ENCODE measurements at regions not wholly inside any gene's neighbourhood (a gene's known extent, or its start where the extent isn't known, plus 50 kb on each side); places are given as distances from the start of the nearest gene placed in this dataset.

DNA sequence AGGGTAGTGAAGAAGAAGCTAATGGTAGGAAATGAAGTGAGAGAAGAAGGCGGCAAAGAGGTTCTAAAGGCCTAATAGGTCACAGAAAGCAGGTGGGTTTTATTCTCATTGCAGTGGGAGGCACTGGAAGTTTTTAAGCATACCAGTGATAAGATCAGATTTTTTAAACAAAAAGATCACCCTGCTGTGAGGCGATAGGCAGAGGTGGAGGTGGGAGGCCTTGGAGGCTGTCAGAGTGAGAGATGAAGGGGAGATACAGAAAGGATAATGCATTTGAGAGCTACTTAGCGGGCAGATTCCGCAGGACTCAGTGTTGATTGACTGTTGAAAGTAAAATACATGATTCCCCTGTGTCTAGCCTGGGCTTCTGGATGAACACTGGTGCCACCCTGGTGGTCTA, 116.7 kb upstream of the FRY start:
- H3K4me1 ChIP-seq (ENCODE audit: insufficient read depth), result peaks cover 5% of the 10 kb centered on the region; the same call in 1 of the 2 replicates
- no peak overlapping the region for H3K4me3 Mint-ChIP-seq
- H3K4me3 ChIP-seq, result no peak overlapping the region
- no peaks in the 10 kb centered on the region; the same call in 2 of the 3 replicates for H3K9me3 Mint-ChIP-seq
- no peak overlapping the region for H3K27ac ChIP-seq (ENCODE audit: low read depth)
- no peak overlapping the region for H3K4me2 ChIP-seq
- H3K36me3 ChIP-seq (ENCODE audit: insufficient read depth), result no peaks in the 10 kb centered on the region
- no peaks in the 10 kb centered on the region for H3K9me2 ChIP-seq (ENCODE audit: insufficient read depth)
- H3K27ac Mint-ChIP-seq, result no peak overlapping the region
- H3K27me3 ChIP-seq (ENCODE audit: insufficient read depth), result no peaks in the 10 kb centered on the region
- no peaks in the 10 kb centered on the region for H3K27me3 Mint-ChIP-seq (ENCODE audit: insufficient read depth, low read depth, poor library complexity)
- H3K4me1 Mint-ChIP-seq, result peaks cover 5% of the 10 kb centered on the region
- no peaks in the 10 kb centered on the region for H3K79me2 ChIP-seq (replicated peaks; ENCODE audit: insufficient read depth)
- H3K36me3 Mint-ChIP-seq (ENCODE audit: low read depth), result no peaks in the 10 kb centered on the region
- no peak overlapping the region for H2AFZ ChIP-seq
- TF ChIP-seq EZH2 (IDR thresholded peaks at IDR 0.05; ENCODE audit: low read depth, unreplicated experiment) (no peak), ZNF331 (CRISPR knock-in tag; IDR thresholded peaks at IDR 0.05; ENCODE audit: low read depth) (no peak), ZNF114 (CRISPR knock-in tag; IDR thresholded peaks at IDR 0.05) (no peak), POLR2AphosphoS5 (IDR thresholded peaks at IDR 0.05; ENCODE audit: low read depth) (no peak)
- TF ChIP-seq, protein P1, sequence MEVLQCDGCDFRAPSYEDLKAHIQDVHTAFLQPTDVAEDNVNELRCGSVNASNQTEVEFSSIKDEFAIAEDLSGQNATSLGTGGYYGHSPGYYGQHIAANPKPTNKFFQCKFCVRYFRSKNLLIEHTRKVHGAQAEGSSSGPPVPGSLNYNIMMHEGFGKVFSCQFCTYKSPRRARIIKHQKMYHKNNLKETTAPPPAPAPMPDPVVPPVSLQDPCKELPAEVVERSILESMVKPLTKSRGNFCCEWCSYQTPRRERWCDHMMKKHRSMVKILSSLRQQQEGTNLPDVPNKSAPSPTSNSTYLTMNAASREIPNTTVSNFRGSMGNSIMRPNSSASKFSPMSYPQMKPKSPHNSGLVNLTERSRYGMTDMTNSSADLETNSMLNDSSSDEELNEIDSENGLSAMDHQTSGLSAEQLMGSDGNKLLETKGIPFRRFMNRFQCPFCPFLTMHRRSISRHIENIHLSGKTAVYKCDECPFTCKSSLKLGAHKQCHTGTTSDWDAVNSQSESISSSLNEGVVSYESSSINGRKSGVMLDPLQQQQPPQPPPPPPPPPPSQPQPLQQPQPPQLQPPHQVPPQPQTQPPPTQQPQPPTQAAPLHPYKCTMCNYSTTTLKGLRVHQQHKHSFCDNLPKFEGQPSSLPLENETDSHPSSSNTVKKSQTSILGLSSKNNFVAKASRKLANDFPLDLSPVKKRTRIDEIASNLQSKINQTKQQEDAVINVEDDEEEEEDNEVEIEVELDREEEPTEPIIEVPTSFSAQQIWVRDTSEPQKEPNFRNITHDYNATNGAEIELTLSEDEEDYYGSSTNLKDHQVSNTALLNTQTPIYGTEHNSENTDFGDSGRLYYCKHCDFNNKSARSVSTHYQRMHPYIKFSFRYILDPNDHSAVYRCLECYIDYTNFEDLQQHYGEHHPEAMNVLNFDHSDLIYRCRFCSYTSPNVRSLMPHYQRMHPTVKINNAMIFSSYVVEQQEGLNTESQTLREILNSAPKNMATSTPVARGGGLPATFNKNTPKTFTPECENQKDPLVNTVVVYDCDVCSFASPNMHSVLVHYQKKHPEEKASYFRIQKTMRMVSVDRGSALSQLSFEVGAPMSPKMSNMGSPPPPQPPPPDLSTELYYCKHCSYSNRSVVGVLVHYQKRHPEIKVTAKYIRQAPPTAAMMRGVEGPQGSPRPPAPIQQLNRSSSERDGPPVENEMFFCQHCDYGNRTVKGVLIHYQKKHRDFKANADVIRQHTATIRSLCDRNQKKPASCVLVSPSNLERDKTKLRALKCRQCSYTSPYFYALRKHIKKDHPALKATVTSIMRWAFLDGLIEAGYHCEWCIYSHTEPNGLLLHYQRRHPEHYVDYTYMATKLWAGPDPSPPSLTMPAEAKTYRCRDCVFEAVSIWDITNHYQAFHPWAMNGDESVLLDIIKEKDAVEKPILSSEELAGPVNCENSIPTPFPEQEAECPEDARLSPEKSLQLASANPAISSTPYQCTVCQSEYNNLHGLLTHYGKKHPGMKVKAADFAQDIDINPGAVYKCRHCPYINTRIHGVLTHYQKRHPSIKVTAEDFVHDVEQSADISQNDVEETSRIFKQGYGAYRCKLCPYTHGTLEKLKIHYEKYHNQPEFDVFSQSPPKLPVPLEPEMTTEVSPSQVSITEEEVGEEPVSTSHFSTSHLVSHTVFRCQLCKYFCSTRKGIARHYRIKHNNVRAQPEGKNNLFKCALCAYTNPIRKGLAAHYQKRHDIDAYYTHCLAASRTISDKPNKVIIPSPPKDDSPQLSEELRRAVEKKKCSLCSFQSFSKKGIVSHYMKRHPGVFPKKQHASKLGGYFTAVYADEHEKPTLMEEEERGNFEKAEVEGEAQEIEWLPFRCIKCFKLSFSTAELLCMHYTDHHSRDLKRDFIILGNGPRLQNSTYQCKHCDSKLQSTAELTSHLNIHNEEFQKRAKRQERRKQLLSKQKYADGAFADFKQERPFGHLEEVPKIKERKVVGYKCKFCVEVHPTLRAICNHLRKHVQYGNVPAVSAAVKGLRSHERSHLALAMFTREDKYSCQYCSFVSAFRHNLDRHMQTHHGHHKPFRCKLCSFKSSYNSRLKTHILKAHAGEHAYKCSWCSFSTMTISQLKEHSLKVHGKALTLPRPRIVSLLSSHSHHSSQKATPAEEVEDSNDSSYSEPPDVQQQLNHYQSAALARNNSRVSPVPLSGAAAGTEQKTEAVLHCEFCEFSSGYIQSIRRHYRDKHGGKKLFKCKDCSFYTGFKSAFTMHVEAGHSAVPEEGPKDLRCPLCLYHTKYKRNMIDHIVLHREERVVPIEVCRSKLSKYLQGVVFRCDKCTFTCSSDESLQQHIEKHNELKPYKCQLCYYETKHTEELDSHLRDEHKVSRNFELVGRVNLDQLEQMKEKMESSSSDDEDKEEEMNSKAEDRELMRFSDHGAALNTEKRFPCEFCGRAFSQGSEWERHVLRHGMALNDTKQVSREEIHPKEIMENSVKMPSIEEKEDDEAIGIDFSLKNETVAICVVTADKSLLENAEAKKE (CRISPR knock-in tag; IDR thresholded peaks at IDR 0.05), result no peak
- DNase-seq (ENCODE audit: low spot score), result no peak
- H4K20me1 ChIP-seq (replicated peaks; ENCODE audit: insufficient read depth), result no peaks in the 10 kb centered on the region
- no peak; the same call in 2 of the 3 replicates for ATAC-seq
- no peaks in the 10 kb centered on the region for H3F3A ChIP-seq (replicated peaks; ENCODE audit: low read depth)

- Histone ChIP-seq H3K79me2 (replicated peaks; ENCODE audit: insufficient read depth) (no peaks in the 10 kb centered on the region), H2AFZ (no peak overlapping the region), H4K20me1 (replicated peaks; ENCODE audit: insufficient read depth) (no peaks in the 10 kb centered on the region), H3F3A (replicated peaks; ENCODE audit: low read depth) (no peaks in the 10 kb centered on the region), H3K9me2 (ENCODE audit: insufficient read depth) (no peaks in the 10 kb centered on the region), H3K36me3 (ENCODE audit: insufficient read depth) (no peaks in the 10 kb centered on the region), H3K27me3 (ENCODE audit: insufficient read depth) (no peaks in the 10 kb centered on the region), H3K4me3 (no peak overlapping the region), H3K4me2 (no peak overlapping the region), H3K4me1 (ENCODE audit: insufficient read depth) (peaks cover 12% of the 10 kb centered on the region), H3K27ac (ENCODE audit: low read depth) (no peak overlapping the region)
- H3K4me3 Mint-ChIP-seq, result no peak overlapping the region
- no peaks in the 10 kb centered on the region; the same call in 2 of the 3 replicates for H3K9me3 Mint-ChIP-seq
- H3K27me3 Mint-ChIP-seq (ENCODE audit: insufficient read depth, low read depth, poor library complexity), result no peaks in the 10 kb centered on the region
- ATAC-seq (no peak), DNase-seq (ENCODE audit: low spot score) (no peak)
- peaks cover 16% of the 10 kb centered on the region for H3K4me1 Mint-ChIP-seq
- H3K36me3 Mint-ChIP-seq (ENCODE audit: low read depth), result no peaks in the 10 kb centered on the region
- no peak for TF ChIP-seq ETS1 (IDR thresholded peaks at IDR 0.05)
- TF ChIP-seq JUNB (IDR thresholded peaks at IDR 0.05; ENCODE audit: unreplicated experiment), result no peak
- H3K27ac Mint-ChIP-seq, result no peak overlapping the region
Observed at GRCh38 chr13:31918707-31919106, 112.9 kb upstream of the FRY start.

Measured in GM23338 (cell line).